M059J (cell line): ENCODE measurements at regions not wholly inside any gene's neighbourhood (a gene's known extent, or its start where the extent isn't known, plus 50 kb on each side); places are given as distances from the start of the nearest gene placed in this dataset.
"Not testable (repeated sequence)": the region's sequence is repeated elsewhere in the genome, so short reads cannot be mapped to it uniquely, and the experiment has no call there.

Source experiments
- DNase-seq: peaks from one replicate; pipeline ENCODE4 v3.0.0-alpha.2; 2012; ENCODE audit warnings: low read depth

DNA sequence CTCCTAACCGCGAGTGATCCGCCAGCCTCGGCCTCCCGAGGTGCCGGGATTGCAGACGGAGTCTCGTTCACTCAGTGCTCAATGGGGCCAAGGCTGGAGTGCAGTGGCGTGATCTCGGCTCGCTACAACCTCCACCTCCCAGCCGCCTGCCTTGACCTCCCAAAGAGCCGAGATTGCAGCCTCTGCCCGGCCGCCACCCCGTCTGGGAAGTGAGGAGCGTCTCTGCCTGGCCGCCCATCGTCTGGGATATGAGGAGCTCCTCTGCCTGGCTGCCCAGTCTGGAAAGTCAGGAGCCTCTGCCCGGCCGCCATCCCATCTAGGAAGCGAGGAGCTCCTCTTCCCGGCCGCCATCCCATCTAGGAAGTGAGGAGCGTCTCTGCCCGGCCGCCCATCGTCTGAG is 58.8 kb upstream of the ANKRD30BL start:
- DNase-seq, result not testable (repeated sequence)

DNA sequence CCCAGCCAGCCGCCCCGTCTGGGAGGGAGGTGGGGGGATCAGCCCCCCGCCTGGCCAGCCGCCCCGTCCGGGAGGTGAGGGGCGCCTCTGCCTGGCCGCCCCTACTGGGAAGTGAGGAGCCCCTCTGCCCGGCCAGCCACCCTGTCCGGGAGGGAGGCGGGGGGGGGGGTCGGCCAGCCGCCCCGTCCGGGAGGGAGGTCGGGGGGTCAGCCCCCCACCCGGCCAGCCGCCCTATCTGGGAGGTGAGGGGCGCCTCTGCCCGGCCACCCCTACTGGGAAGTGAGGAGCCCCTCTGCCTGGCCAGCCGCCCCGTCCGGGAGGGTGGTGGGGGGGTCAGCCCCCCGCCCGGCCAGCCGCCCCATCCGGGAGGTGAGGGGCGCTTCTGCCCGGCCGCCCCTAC is 60.1 kb upstream of the ANKRD30BL start:
- not testable (repeated sequence) for DNase-seq

DNA sequence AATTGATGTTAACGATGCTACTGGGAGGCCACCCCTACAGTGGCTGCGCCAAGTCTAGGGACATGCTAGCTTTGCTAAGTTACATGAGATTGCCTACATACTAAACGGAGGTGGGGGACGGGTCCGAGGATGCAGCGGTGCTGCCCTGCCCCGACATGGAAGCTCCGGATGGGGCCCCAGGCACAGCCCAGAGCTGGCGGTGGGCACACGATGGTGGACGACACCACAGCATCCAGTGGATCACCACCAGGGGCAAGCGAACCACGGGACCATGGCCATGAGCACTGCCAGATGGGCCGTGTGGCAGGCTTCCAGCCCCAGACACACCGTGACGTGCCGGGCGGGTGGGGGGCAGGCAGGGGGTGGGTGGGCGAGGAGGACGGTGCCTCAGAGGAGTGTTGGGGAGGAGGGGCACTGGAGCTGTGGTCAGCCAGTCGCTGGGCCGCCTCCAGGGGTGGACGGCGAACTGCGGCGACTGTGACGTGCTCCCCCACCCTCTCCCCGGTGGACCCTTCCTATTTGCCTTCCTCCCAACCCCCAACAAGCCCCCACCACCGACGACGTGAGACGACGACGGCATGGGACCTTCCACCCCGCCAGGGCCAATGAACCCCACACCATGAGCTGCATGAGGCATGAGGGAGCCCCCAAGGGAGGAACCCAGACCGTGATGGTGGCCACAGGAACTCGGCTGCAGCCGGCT is 90.6 kb upstream of the ANKRD30BL start:
- DNase-seq, result no peak

DNA sequence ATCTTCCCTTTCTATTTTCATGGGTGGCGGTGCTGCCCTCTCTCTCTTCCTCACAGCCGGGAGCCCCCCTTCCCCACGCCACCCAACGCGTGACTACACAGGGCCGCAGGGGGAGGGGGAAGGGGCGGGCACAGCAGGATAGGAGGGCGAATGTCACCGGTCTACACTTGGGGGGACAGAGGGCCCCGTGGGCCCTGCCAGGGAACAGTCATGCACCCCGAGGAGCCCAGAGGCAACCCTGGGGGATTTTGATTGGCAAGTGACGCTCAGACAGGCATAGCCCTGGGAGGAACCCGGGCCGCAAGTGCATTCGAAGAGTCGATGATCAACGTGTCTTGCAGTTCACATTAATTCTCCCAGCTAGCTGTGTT is 91.1 kb upstream of the ANKRD30BL start:
- no peak for DNase-seq

DNA sequence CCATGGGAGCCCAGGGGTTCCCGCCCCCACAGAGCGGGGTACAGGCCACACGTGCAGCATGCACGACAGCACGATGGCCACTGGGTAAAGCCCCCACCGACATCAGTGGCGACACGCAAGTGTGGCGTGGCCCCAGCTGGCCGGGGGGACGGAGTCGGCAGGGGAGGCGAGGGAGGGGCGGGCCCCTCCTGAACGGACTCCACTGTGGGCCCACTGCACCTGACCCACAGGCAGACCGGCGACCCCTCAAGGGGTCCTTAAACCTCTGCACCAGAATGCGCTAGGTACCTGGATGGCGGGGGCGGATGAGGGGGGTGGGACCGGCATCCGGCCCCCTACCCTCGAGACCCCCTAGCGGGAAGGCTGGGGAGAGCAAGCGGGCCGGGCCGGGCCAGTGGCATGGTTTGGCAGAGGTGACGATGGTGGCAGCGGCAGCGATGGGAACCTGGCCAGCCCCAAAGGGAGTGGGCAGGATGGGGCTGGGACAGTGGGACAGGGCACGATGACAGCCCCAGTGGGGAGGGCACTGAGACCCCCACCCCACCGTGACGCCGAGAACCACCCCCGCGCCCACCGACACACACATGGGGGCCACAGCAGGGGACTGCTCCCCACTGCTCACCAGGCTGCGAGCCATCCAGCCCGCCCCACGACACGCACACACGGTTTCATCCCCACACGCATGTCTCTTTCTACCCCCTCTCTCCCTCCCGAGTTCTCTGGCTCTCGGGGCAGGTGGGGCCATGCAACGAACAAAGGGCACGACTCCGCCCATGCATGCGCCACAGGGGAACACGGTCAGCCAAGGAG is 91.9 kb upstream of the ANKRD30BL start:
- DNase-seq, result no peak

DNA sequence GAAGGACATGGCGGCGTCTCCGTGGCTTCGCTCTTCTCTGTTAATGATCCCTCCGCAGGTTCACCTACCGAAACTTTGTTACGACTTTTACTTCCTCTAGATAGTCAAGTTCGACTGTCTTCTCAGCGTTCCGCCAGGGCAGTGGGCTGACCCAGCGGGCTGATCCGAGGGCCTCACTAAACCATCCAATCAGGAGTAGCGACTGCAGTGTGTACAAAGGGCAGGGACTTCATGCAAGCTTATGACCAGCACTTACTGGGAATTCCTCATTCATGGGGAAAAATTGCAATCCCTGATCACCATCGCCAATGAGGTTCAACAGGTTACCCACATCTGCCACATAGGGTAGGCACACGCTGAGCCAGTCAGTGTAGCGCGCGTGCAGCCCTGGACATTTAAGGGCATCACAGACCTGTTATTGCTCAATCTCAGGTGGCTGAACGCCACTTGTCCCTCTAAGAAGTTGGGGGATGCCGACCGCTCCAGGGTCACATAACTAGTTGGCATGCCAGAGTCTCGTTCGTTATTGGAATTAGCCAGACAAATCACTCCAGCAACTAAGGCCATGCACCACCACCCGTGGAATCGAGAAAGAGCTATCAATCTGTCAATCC is 92.7 kb upstream of the ANKRD30BL start:
- not testable (repeated sequence) for DNase-seq

DNA sequence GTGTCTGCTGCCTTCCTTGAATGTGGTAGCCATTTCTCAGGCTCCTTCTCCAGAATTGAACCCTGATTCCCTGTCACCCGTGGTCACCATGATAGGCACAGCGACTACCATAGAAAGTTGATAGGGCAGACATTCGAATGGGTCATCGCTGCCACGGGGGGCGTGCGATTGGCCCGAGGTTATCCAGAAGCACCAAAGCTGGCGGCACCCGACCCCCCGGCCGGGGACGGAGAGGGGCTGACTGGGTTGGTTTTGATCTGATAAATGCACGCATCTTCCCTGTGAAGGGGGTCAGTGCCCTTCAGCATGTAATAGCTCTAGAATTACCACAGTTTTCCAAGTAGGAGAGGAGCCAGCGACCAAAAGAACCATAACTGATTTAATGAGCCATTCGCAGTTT is 94.0 kb upstream of the ANKRD30BL start:
- DNase-seq, result no peak

DNA sequence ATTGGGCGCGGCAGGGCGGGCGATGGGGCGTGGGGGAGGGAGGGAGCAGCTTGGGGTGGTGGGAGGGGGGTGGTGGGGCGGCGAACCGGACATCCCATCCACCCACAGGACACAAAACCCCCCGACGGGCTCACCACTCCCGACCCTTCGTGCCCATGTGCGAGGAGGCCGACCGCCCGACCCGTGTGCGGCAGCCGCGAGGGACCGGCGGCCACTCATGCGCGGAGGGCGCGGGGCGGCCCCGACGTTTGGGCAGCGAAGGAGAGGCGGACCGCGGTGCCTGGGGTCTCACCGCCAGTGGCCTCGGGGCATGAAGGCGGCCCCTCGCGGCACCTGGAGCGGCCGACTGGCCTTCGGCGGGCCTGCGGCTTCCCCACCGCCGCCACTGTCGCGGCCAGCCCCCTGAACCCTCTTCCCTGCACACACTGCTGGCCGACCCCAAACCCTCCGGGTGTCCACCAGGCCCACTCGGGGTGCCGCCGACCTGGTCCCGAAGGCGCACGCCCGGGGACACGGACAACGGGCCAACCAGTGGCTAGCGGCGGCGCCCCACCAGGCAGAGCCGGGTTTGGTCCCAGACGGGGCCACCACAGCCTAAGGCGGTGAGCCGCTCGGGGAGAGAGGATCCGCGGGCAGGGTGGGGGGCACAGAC is 94.6 kb upstream of the ANKRD30BL start:
- no peak for DNase-seq

DNA sequence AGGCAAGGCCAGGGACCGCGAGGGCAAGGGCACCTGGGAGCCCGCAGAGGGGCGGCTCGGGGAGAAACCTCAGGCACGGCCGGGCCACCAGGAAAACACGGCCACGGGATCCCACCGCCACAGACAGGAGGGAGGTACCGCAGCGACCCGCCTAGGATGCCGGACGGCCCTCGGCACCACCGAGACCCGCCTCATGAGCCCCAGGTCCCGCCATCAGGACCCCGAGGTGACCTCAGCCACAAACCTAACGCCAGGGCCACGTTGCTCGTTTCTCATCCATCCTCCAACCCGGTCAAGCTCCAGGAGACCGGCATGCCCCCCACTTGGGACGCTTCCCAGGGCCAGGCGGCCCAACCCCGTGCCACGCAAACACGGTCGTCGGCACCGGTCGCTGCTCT is 95.2 kb upstream of the ANKRD30BL start:
- DNase-seq, result not testable (repeated sequence)

DNA sequence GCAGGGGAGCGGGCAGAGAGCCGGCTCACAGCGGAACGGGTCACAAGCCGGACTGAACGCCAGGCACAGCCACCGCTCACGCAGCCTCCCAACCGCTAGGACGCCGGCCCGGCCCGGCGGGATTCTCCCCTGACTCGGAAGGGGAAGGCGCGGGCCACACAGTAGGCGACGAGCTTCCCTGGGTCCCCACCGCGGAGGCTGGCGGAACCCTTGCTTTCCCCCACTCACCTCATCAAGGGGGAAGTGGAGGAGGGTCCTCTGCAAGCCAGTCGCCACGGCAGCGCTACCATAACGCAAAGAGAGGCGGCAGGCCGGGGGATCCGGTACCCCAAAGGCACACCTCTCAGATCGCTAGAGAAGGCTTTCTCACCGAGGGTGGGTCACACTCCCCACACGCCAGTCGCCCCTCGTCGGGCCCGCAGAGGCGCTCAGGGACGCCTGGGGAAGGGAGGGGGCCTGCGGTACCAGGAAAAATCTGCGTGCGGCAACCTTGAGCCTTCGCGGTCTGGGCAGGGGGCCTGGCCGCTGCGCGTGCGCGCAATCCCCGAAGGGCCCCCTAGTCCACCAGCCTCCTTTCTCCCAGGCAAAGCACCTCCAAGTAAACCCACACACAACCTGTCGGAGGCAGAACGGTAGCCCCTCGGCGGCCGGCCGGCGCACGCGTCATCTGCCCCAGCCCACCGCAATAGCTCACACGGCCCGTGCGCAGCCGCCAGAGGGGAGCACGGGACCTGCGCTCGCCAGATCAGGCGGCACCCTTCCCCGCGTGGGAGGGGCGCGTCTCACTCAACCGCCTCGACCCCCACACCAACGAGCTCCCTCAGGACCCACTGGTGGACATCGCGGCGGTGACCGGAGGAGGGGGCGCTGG is 95.8 kb upstream of the ANKRD30BL start:
- DNase-seq, result not testable (repeated sequence)

DNA sequence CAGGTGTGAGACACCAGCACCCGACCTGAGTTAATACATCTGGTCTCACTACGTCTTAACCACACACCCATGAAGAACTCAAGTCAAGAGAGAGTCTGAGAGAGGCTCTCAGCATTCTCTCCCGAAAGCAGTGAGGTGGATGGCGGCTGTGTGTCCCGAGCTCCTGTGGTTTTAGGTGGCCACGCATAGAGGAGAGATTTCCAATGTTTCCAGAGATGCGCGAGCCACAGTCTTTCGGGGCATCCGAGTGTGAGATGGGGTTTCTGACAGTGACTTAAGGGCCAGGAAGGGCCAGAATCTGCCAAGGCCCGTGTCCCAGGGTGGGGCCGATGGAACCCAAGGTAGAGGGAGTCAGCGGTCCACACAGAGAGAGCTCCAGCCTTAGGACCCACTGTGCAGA is 97.5 kb upstream of the ANKRD30BL start:
- not testable (repeated sequence) for DNase-seq

DNA sequence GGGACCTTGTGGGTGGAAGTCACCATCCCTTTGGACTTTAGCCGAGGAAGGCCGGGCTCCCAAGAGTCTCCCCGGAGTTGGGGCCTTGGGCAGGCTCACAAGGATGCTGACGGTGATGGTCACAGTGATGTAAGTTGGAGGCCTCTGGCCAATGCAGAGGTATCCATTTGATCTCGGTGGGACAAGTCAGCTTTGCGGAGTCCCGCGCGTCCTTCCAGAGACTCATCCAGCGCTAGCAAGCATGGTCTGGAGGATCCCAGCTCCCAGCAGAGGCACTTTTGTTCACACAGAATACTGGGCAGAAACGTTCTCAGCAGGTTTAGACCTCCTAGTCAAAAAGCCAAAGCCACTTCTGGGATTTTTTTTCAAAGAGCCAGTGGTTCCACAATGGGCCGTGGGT is 103.8 kb upstream of the ANKRD30BL start:
- DNase-seq, result not testable (repeated sequence)

DNA sequence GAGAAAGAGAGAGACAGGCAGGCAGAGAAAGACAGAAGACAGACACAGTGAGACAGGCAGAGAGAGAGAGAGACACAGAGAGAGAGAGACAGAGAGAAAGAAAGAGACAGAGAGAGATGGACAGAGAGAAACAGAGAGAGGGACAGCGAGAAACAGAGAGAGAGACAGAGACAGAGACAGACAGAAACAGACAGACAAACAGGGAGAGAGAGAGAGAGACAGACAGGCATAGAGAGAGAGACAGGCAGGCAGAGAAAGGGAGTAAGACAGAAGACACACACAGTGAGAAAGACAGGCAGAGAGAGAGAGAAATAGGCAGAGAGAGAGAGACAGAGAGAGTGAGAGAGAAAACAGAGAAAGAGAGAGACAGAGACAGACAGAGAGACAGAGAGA is 105.3 kb upstream of the ANKRD30BL start:
- no peak for DNase-seq

DNA sequence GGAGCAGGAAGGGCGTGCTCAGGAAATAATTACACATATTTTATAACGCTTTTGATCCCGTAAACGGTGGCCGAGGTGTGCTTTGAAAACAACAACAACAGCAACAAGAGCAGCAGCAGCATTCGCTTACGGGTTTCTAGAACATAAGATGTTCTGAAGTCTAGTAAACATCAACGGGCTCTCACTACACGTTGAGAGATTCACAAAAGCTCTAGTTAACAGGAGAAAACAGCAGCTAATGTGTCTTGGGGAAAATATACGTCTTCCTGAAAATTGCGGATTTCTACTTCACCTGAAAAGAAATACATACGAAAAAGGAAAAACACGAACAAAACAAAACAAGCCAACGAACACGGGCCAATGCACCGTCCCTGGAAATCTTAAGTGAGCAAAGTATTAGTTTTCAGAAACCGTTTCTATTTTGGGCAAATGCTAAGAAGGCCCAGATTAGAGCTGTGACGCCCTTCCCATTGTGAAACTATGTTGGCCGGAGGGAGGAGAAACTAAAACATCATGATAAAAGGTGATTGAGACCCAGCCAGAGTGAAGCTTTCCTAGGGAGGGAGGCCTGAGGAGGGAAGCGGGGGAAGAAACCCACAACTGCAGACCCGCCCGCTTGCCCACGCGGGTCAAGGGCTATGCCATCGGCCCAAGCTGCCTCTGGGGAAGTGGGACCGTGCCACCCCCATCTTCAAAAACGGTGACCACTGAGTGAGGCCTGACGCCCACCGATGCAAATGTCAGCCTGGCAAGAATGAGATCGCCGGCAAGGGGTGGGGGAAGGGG is 105.9 kb upstream of the ANKRD30BL start:
- DNase-seq, result peak; percentile 65

DNA sequence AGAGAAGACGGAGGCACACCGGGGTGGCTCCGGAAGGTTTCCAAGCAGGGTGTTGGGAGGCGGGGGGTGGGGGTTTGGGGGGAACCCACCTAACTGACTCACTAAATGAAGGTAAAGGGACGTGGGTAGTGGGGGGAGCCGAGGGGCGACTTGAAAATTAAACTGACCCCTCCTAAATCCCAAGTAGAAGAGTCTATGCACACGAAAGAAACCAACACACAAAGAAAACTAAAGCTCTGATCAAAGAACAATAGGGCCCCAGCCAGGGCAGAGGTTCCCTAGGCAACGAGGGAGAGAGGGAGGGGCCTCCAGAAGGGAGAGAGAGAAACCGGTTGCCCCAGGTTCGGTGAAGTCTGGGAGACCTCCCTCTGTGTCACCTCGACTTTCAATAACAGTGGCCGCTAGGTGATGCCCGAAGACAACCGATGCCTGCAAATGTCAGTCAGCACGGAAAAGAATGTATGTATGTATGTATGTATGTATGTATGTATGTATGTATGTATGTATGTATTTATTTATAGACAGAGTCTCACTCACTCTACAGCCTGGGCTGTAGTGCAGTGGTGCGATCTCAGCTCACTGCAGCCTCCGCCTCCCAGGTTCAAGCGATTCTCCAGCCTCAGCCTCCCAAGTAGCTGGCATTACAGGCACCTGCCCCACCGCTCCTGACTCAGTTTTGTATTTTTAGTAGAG is 106.7 kb upstream of the ANKRD30BL start:
- peak; percentile 85 for DNase-seq

DNA sequence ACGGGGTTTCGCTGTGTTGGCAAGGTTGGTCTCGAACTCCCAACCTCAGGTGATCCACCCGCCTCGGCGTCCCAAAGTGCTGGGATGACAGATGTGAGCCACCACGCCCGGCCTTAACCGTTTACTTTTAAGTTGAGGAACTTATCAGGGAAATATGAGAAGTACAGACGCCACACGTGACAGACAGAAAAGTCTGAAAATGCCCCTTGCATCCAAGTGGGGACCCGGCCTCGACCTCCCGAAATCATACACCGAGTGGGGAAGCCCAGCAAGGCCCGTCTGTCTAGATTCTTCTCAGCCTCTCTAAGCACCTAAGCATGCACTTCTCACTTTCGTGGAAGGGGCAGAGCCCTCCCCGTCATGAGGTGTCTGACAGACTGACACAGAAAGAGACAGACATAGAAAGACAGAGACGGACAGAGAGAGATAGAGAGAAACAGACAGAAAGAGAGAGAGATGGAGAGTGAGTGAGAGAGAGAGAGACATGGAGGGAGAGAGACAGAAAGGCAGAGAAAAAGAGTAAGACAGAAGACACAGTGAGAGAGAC is 107.3 kb upstream of the ANKRD30BL start:
- no peak for DNase-seq

DNA sequence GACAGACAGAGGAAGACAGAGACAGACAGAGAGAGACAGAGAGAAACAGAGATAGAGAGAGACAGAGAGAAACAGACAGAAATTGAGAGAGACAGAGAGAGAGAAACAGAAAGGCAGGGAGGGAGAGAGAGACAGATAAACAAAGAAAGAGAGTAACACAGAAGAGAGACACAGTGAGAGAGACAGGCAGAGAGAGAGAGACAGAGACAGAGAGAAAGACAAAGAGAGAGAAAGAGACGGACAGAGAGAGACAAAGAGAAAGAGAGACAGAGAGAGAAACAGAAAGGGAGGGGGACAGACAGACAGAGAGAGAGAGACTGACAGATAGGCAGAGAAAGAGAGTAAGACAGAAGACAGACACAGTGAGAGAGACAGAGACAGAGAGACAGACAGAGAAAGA is 108.5 kb upstream of the ANKRD30BL start:
- DNase-seq, result no peak

DNA sequence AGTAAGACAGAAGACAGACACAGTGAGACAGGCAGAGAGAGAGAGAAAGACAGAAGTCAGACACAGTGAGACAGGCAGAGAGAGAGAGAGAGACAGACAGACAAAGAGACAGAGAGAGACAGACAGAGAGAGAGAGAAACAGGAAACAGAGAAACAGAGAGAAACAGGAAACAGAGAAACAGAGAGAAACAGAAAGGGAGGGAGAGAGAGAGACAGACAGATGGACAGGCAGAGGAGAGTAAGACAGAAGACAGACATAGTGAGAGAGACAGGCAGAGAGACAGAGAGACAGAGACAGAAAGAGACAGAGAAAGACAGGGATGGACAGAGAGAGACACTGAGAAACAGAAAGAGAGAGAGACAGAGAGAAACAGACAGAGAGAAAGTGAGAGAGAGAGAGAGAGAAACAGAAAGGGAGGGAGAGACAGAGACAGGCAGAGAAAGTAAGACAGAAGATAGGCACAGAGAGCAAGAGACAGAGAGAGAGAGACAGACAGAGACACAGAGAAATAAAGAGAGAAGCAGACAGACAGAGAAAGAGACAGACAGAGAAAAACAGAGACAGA is 109.3 kb upstream of the ANKRD30BL start:
- DNase-seq, result no peak

DNA sequence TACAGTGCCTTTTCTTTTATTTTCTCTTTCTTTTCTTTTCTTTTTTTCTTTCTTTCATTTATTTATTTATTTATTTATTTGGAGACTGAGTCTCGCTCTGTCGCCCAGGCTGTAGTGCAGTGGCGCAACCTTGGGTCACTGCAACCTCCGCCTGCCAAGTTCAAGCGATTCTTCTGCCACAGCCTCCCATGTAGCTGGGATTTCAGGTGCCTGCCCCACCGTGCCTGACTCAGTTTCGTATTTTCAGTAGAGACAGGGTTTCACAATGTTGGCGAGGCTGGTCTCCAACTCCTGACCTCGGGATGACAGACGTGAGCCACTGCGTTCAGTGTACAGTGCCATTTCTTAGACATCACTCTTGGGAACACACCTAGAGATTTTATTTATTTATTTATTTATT is 110.0 kb upstream of the ANKRD30BL start:
- not testable (repeated sequence) for DNase-seq
